ENCODE measurements at regions not wholly inside any gene's neighbourhood (a gene's known extent, or its start where the extent isn't known, plus 50 kb on each side); places are given as distances from the start of the nearest gene placed in this dataset.
"Not testable (repeated sequence)": the region's sequence is repeated elsewhere in the genome, so short reads cannot be mapped to it uniquely, and the experiment has no call there.

GRCh38 chr18:41870817-41871216 is 84.2 kb upstream of the PIK3C3 start:
- Histone ChIP-seq H3K4me1 (peaks cover 6% of the 10 kb centered on the region), H3K27ac (no peak overlapping the region), H3K27me3 (no peaks in the 10 kb centered on the region), H3K4me3 (no peak overlapping the region), H3K36me3 (no peaks in the 10 kb centered on the region), H3K9me3 (no peaks in the 10 kb centered on the region)
- TF ChIP-seq POLR2A (IDR thresholded peaks at IDR 0.05): no peak
- TF ChIP-seq CTCF (IDR thresholded peaks at IDR 0.05): no peak
- no peak for TF ChIP-seq EP300 (IDR thresholded peaks at IDR 0.05)
- TF ChIP-seq POLR2AphosphoS5 (IDR thresholded peaks at IDR 0.05): no peak
- no peak for DNase-seq (ENCODE audit: low spot score in 2 of 2)

- DNase-seq (ENCODE audit: low spot score in 2 of 2): no peak
- Histone ChIP-seq H3K27ac (no peak overlapping the region), H3K9me3 (no peaks in the 10 kb centered on the region), H3K36me3 (no peaks in the 10 kb centered on the region), H3K27me3 (no peaks in the 10 kb centered on the region), H3K4me3 (no peak overlapping the region), H3K4me1 (peaks cover 6% of the 10 kb centered on the region)
- WGBS: 40% methylated on average over 2 of the region's 2 CpGs
- TF ChIP-seq POLR2A (IDR thresholded peaks at IDR 0.05) (no peak), CTCF (IDR thresholded peaks at IDR 0.05) (no peak), EP300 (IDR thresholded peaks at IDR 0.05) (no peak), POLR2AphosphoS5 (IDR thresholded peaks at IDR 0.05) (no peak)
Observed at GRCh38 chr18:41870191-41870590, 84.8 kb upstream of the PIK3C3 start.

GRCh38 chr18:41865796-41866195 is 89.2 kb upstream of the PIK3C3 start:
- WGBS: no CpG with 5 or more reads among the region's 27 CpGs
- H3K4me3 ChIP-seq; DNase-seq (ENCODE audit: low spot score in 2 of 2); H3K4me1 ChIP-seq; H3K27ac ChIP-seq; H3K27me3 ChIP-seq; H3K36me3 ChIP-seq; H3K9me3 ChIP-seq: not testable (repeated sequence)

GRCh38 chr18:41864216-41864615 is 90.8 kb upstream of the PIK3C3 start:
- no peak for TF ChIP-seq CTCF (IDR thresholded peaks at IDR 0.05)
- TF ChIP-seq EP300 (IDR thresholded peaks at IDR 0.05): no peak
- WGBS: 87% methylated on average over 3 of the region's 3 CpGs
- Histone ChIP-seq H3K4me1 (no peaks in the 10 kb centered on the region), H3K9me3 (no peaks in the 10 kb centered on the region), H3K4me3 (no peak overlapping the region), H3K27ac (no peak overlapping the region), H3K36me3 (no peaks in the 10 kb centered on the region), H3K27me3 (no peaks in the 10 kb centered on the region)
- no peak for DNase-seq (ENCODE audit: low spot score in 2 of 2)

- no peaks in the 10 kb centered on the region for H3K36me3 ChIP-seq
- H3K4me1 ChIP-seq: no peaks in the 10 kb centered on the region
- no peaks in the 10 kb centered on the region for H3K27me3 ChIP-seq
- no peaks in the 10 kb centered on the region for H3K9me3 ChIP-seq
- TF ChIP-seq EP300 (IDR thresholded peaks at IDR 0.05) (no peak), CTCF (IDR thresholded peaks at IDR 0.05) (no peak), POLR2A (IDR thresholded peaks at IDR 0.05) (no peak), POLR2AphosphoS5 (IDR thresholded peaks at IDR 0.05) (no peak)
- no peak overlapping the region for H3K4me3 ChIP-seq
- H3K27ac ChIP-seq: no peak overlapping the region
- no peak for DNase-seq (ENCODE audit: low spot score in 2 of 2)
Observed at GRCh38 chr18:41862921-41863320, 92.1 kb upstream of the PIK3C3 start.

GRCh38 chr18:41860987-41861386 is 94.0 kb upstream of the PIK3C3 start:
- Histone ChIP-seq H3K9me3 (no peaks in the 10 kb centered on the region), H3K27me3 (no peaks in the 10 kb centered on the region), H3K27ac (no peak overlapping the region), H3K36me3 (no peaks in the 10 kb centered on the region), H3K4me1 (no peaks in the 10 kb centered on the region), H3K4me3 (no peak overlapping the region)
- WGBS: 81% methylated on average over 2 of the region's 2 CpGs
- no peak for DNase-seq (ENCODE audit: low spot score in 2 of 2)
- no peak for TF ChIP-seq EP300 (IDR thresholded peaks at IDR 0.05)
- no peak for TF ChIP-seq POLR2AphosphoS5 (IDR thresholded peaks at IDR 0.05)
- no peak for TF ChIP-seq POLR2A (IDR thresholded peaks at IDR 0.05)
- no peak for TF ChIP-seq CTCF (IDR thresholded peaks at IDR 0.05)
